ENCODE measurements at regions not wholly inside any gene's neighbourhood (a gene's known extent, or its start where the extent isn't known, plus 50 kb on each side); places are given as distances from the start of the nearest gene placed in this dataset.

- TF ChIP-seq EZH2 (optimal IDR thresholded peaks at IDR 0.05; ENCODE audit: low read depth, low read length) (no peak), CTCF (IDR thresholded peaks at IDR 0.05; ENCODE audit: low read length) (no peak)
Observed at GRCh38 chr2:7368211-7368610, 451.0 kb downstream of the RNF144A start.
